ENCODE measurements at regions not wholly inside any gene's neighbourhood (a gene's known extent, or its start where the extent isn't known, plus 50 kb on each side); places are given as distances from the start of the nearest gene placed in this dataset.

DNA sequence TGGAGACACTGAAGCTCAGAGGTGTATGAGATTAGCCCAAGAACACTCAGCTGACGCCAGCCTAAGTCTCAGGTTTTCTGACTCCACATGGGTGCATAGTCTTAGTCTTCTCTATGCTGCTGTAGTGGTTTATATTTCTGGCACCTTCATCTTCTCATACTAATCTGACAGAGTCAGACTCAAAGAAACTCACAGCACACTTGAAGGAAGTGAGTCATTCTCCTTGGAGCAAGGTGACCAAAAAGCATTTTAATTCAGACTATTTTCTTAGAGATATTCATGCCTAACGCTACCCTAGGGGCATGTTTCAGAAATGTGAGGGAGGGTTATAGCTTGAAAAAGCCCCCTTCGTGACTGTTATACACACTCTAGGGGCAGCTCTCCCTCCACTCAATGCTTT is 775.3 kb upstream of the ARPP21 start:
- H3K27ac ChIP-seq (ENCODE audit: low read depth, low read length) = no peak overlapping the region
- Mint-ChIP-seq H3K9me3 (peaks cover 0 to 2% (median 0%) of the 10 kb centered on the region in 11 donors), H3K4me1 (no peaks in the 10 kb centered on the region), H3K4me3 (no peak overlapping the region), H3K27ac (no peak overlapping the region), H3K27me3 (no peaks in the 10 kb centered on the region), H3K36me3 (no peaks in the 10 kb centered on the region)
- DNase-seq (no peak), ATAC-seq (no peak)
- H3K27me3 ChIP-seq (ENCODE audit: control insufficient read depth in 2 of 2, insufficient read depth in 2 of 2, low read length in 2 of 2) = no peaks in the 10 kb centered on the region
- no peaks in the 10 kb centered on the region for H3K4me1 ChIP-seq (ENCODE audit: control insufficient read depth in 2 of 2, insufficient read depth in 2 of 2, low read length in 2 of 2)
- H3K36me3 ChIP-seq (ENCODE audit: control insufficient read depth in 2 of 3, insufficient read depth in 3 of 3, low read length in 3 of 3) = no peaks in the 10 kb centered on the region
- intact Hi-C loops (cut with micrococcal nuclease) = no loop called here
- no peak overlapping the region for H3K4me3 ChIP-seq (ENCODE audit: low read length)
- no peaks in the 10 kb centered on the region for H3K9me3 ChIP-seq (ENCODE audit: control insufficient read depth in 2 of 3, low read length in 3 of 3)
- CTCF ChIA-PET = interaction anchor here (0.6 kb wide), 1 partner anchor 10 kb away, joined by 3 read pairs; no protein-coding TSS in a partner anchor
- POLR2A ChIA-PET = interaction anchor here (0.6 kb wide), 1 partner anchor 38 kb away, joined by 3 read pairs; no protein-coding TSS in a partner anchor

DNA sequence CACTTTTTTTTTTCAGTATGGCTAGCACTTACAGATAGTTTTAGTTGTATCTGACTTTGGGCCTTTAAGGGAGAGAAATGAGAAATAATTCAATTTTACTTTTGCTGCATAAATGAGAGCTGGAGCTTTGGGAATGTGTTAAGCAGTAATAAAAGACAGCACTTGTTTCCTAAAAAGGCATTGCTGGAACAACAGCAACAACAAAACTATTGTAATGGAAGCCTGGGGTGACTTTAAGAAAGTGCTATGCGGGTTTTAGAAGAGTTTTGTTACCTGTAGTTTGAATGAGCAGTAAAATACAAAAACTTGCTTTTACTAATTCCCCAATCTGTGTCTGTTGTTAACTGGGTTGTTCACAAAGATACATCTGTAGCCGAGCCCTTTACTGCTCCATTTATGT is 774.0 kb upstream of the ARPP21 start:
- H3K36me3 Mint-ChIP-seq = no peaks in the 10 kb centered on the region
- H3K4me1 Mint-ChIP-seq = no peaks in the 10 kb centered on the region
- ChIA-PET CTCF (no interaction called here), POLR2A (no interaction called here)
- no peak for DNase-seq
- H3K9me3 Mint-ChIP-seq = peaks cover 0 to 2% (median 0%) of the 10 kb centered on the region in 11 donors
- no peaks in the 10 kb centered on the region for H3K27me3 Mint-ChIP-seq
- H3K27ac Mint-ChIP-seq = no peak overlapping the region
- no peak overlapping the region for H3K4me3 ChIP-seq (ENCODE audit: low read length)
- no peaks in the 10 kb centered on the region for H3K9me3 ChIP-seq (ENCODE audit: control insufficient read depth in 2 of 3, low read length in 3 of 3)
- no peaks in the 10 kb centered on the region for H3K4me1 ChIP-seq (ENCODE audit: control insufficient read depth in 2 of 2, insufficient read depth in 2 of 2, low read length in 2 of 2)
- no peaks in the 10 kb centered on the region for H3K27me3 ChIP-seq (ENCODE audit: control insufficient read depth in 2 of 2, insufficient read depth in 2 of 2, low read length in 2 of 2)
- intact Hi-C loops (cut with micrococcal nuclease) = no loop called here
- no peaks in the 10 kb centered on the region for H3K36me3 ChIP-seq (ENCODE audit: control insufficient read depth in 2 of 3, insufficient read depth in 3 of 3, low read length in 3 of 3)
- no peak overlapping the region for H3K4me3 Mint-ChIP-seq
- no peak overlapping the region for H3K27ac ChIP-seq (ENCODE audit: low read depth, low read length)
- ATAC-seq = no peak

GRCh38 chr3:34868935-34869334 is 770.4 kb upstream of the ARPP21 start:
- Mint-ChIP-seq H3K27ac (no peak overlapping the region), H3K4me3 (no peak overlapping the region), H3K9me3 (peaks cover 0 to 2% (median 0%) of the 10 kb centered on the region in 11 donors), H3K4me1 (no peaks in the 10 kb centered on the region), H3K27me3 (no peaks in the 10 kb centered on the region), H3K36me3 (no peaks in the 10 kb centered on the region)
- CTCF ChIA-PET = no interaction called here
- intact Hi-C loops (cut with micrococcal nuclease) = no loop called here
- Histone ChIP-seq H3K27ac (ENCODE audit: low read depth, low read length) (no peak overlapping the region), H3K27me3 (ENCODE audit: control insufficient read depth in 2 of 2, insufficient read depth in 2 of 2, low read length in 2 of 2) (no peaks in the 10 kb centered on the region), H3K9me3 (ENCODE audit: control insufficient read depth in 2 of 3, low read length in 3 of 3) (no peaks in the 10 kb centered on the region), H3K36me3 (ENCODE audit: control insufficient read depth in 2 of 3, insufficient read depth in 3 of 3, low read length in 3 of 3) (no peaks in the 10 kb centered on the region), H3K4me1 (ENCODE audit: control insufficient read depth in 2 of 2, insufficient read depth in 2 of 2, low read length in 2 of 2) (no peaks in the 10 kb centered on the region), H3K4me3 (ENCODE audit: low read length) (no peak overlapping the region)
- DNase-seq (no peak), ATAC-seq (no peak)
- POLR2A ChIA-PET = no interaction called here

- H3K27me3 ChIP-seq (ENCODE audit: control insufficient read depth in 2 of 2, insufficient read depth in 2 of 2, low read length in 2 of 2) = no peaks in the 10 kb centered on the region
- no peaks in the 10 kb centered on the region for H3K4me1 Mint-ChIP-seq
- CTCF ChIA-PET = no interaction called here
- H3K4me3 ChIP-seq (ENCODE audit: low read length) = no peak overlapping the region
- POLR2A ChIA-PET = no interaction called here
- no peaks in the 10 kb centered on the region for H3K36me3 ChIP-seq (ENCODE audit: control insufficient read depth in 2 of 3, insufficient read depth in 3 of 3, low read length in 3 of 3)
- DNase-seq (no peak), ATAC-seq (no peak)
- no peak overlapping the region for H3K27ac Mint-ChIP-seq
- no peaks in the 10 kb centered on the region for H3K36me3 Mint-ChIP-seq
- H3K9me3 ChIP-seq (ENCODE audit: control insufficient read depth in 2 of 3, low read length in 3 of 3) = no peaks in the 10 kb centered on the region
- peaks cover 0 to 2% (median 0%) of the 10 kb centered on the region in 11 donors for H3K9me3 Mint-ChIP-seq
- intact Hi-C loops (cut with micrococcal nuclease) = no loop called here
- H3K4me3 Mint-ChIP-seq = no peak overlapping the region
- no peak overlapping the region for H3K27ac ChIP-seq (ENCODE audit: low read depth, low read length)
- H3K27me3 Mint-ChIP-seq = no peaks in the 10 kb centered on the region
- no peaks in the 10 kb centered on the region for H3K4me1 ChIP-seq (ENCODE audit: control insufficient read depth in 2 of 2, insufficient read depth in 2 of 2, low read length in 2 of 2)
Observed at GRCh38 chr3:34869696-34870095, 769.6 kb upstream of the ARPP21 start.

DNA sequence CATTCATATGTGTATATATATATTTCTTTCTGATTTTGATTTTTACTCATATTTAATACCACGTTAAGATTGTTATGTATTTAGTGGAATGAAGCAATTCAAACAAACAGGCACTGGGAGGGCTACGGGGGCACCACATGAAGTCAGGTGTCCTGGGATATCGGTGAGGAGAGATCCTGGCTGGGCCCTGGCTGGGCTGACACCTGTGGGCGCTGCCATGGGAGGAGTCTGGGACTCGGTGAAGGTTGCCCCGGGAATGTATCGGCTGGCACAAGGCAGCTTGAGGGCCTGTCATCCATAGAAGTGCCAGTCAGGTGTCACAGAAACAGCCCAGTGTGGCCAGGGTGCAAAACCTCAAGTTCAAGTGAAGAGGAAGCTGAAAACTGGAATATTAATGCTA is 766.9 kb upstream of the ARPP21 start:
- Mint-ChIP-seq H3K9me3 (peaks cover 0 to 2% (median 0%) of the 10 kb centered on the region in 11 donors), H3K27me3 (no peaks in the 10 kb centered on the region), H3K27ac (no peak overlapping the region), H3K4me1 (no peaks in the 10 kb centered on the region), H3K36me3 (no peaks in the 10 kb centered on the region), H3K4me3 (no peak overlapping the region)
- H3K4me1 ChIP-seq (ENCODE audit: control insufficient read depth in 2 of 2, insufficient read depth in 2 of 2, low read length in 2 of 2) = no peaks in the 10 kb centered on the region
- no peaks in the 10 kb centered on the region for H3K27me3 ChIP-seq (ENCODE audit: control insufficient read depth in 2 of 2, insufficient read depth in 2 of 2, low read length in 2 of 2)
- H3K4me3 ChIP-seq (ENCODE audit: low read length) = no peak overlapping the region
- H3K36me3 ChIP-seq (ENCODE audit: control insufficient read depth in 2 of 3, insufficient read depth in 3 of 3, low read length in 3 of 3) = no peaks in the 10 kb centered on the region
- ATAC-seq = no peak
- intact Hi-C loops (cut with micrococcal nuclease) = no loop called here
- ChIA-PET CTCF (no interaction called here), POLR2A (no interaction called here)
- no peak for DNase-seq
- no peaks in the 10 kb centered on the region for H3K9me3 ChIP-seq (ENCODE audit: control insufficient read depth in 2 of 3, low read length in 3 of 3)
- H3K27ac ChIP-seq (ENCODE audit: low read depth, low read length) = no peak overlapping the region

- Histone ChIP-seq H3K27me3 (ENCODE audit: control insufficient read depth in 2 of 2, insufficient read depth in 2 of 2, low read length in 2 of 2) (no peaks in the 10 kb centered on the region), H3K9me3 (ENCODE audit: control insufficient read depth in 2 of 3, low read length in 3 of 3) (no peaks in the 10 kb centered on the region), H3K27ac (ENCODE audit: low read depth, low read length) (no peak overlapping the region), H3K36me3 (ENCODE audit: control insufficient read depth in 2 of 3, insufficient read depth in 3 of 3, low read length in 3 of 3) (no peaks in the 10 kb centered on the region), H3K4me3 (ENCODE audit: low read length) (no peak overlapping the region), H3K4me1 (ENCODE audit: control insufficient read depth in 2 of 2, insufficient read depth in 2 of 2, low read length in 2 of 2) (no peaks in the 10 kb centered on the region)
- Mint-ChIP-seq H3K4me3 (no peak overlapping the region), H3K36me3 (no peaks in the 10 kb centered on the region), H3K4me1 (no peaks in the 10 kb centered on the region), H3K9me3 (peaks cover 0 to 1% (median 0%) of the 10 kb centered on the region in 11 donors), H3K27me3 (no peaks in the 10 kb centered on the region), H3K27ac (no peak overlapping the region)
- DNase-seq (no peak), ATAC-seq (no peak)
- ChIA-PET CTCF (interaction anchor here (0.7 kb wide), 1 partner anchor 22 kb away, joined by 3 read pairs; no protein-coding TSS in a partner anchor), POLR2A (no interaction called here)
- intact Hi-C loops (cut with micrococcal nuclease) = no loop called here
Observed at GRCh38 chr3:34876997-34877396, 762.3 kb upstream of the ARPP21 start.

GRCh38 chr3:34878488-34878887 is 760.8 kb upstream of the ARPP21 start:
- Histone ChIP-seq H3K27ac (ENCODE audit: low read depth, low read length) (no peak overlapping the region), H3K9me3 (ENCODE audit: control insufficient read depth in 2 of 3, low read length in 3 of 3) (no peaks in the 10 kb centered on the region), H3K4me3 (ENCODE audit: low read length) (no peak overlapping the region), H3K4me1 (ENCODE audit: control insufficient read depth in 2 of 2, insufficient read depth in 2 of 2, low read length in 2 of 2) (no peaks in the 10 kb centered on the region), H3K36me3 (ENCODE audit: control insufficient read depth in 2 of 3, insufficient read depth in 3 of 3, low read length in 3 of 3) (no peaks in the 10 kb centered on the region), H3K27me3 (ENCODE audit: control insufficient read depth in 2 of 2, insufficient read depth in 2 of 2, low read length in 2 of 2) (no peaks in the 10 kb centered on the region)
- ChIA-PET CTCF (interaction anchor here (0.6 kb wide), 1 partner anchor 124 kb away, joined by 3 read pairs; no protein-coding TSS in a partner anchor), POLR2A (no interaction called here)
- no peaks in the 10 kb centered on the region for H3K36me3 Mint-ChIP-seq
- H3K4me3 Mint-ChIP-seq = no peak overlapping the region
- no peak overlapping the region for H3K27ac Mint-ChIP-seq
- H3K9me3 Mint-ChIP-seq = peaks cover 0 to 1% (median 0%) of the 10 kb centered on the region in 11 donors
- ATAC-seq (no peak), DNase-seq (no peak)
- no peaks in the 10 kb centered on the region for H3K4me1 Mint-ChIP-seq
- no peaks in the 10 kb centered on the region for H3K27me3 Mint-ChIP-seq
- intact Hi-C loops (cut with micrococcal nuclease) = no loop called here

All from naive thymus-derived CD4-positive, alpha-beta T cell (primary cell).